ENCODE measurements at regions not wholly inside any gene's neighbourhood (a gene's known extent, or its start where the extent isn't known, plus 50 kb on each side); places are given as distances from the start of the nearest gene placed in this dataset.
"Not testable (repeated sequence)": the region's sequence is repeated elsewhere in the genome, so short reads cannot be mapped to it uniquely, and the experiment has no call there.

- DNase-seq (ENCODE audit: low read depth): no peak
These were observed 256.7 kb downstream of the C12orf75 start for GRCh38 chr12:105587237-105587636.

DNA sequence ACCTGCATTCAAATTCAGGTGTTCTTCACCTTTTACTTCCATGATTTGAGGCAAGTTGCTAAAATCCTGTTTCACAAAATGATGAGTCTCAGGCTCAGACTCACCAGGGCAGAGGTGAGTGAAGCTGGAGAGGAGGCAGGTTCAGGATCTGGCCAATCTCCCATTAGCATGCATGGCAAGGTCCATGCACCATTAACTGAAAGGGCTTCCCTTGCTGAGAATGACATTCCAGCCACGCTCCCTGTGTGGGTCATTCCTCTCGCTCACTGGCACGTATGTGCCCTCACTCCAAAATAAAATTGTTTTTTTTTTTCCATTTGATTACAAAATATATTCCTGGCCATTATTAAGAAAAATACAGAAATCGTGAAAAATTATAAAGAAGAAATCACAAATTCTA lies 257.6 kb downstream of the C12orf75 start:
- no peak for DNase-seq (ENCODE audit: low read depth)

DNA sequence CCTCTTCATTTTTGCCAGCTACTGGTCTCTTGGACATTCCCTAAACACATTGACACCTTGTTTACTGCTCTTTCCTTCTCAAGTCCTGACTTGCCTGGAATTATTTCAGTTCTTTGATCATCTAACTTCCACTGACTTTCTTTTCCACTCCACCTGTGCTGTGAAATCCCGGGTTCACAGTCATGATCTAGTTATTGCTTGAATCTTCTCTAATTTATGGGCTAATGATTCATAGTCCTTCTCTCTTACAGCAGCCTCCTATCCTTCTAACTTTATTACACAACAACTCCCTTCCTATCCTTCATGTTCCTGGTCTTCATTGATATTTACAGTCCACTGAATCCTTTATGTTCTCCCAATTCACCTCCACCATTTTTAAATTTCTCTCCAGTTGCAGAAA lies 260.1 kb downstream of the C12orf75 start:
- DNase-seq (ENCODE audit: low read depth): peak; percentile 42

- DNase-seq (ENCODE audit: low read depth): no peak
These were observed 264.9 kb downstream of the C12orf75 start for GRCh38 chr12:105595440-105595839.

GRCh38 chr12:105596731-105597130 lies 266.2 kb downstream of the C12orf75 start:
- DNase-seq (ENCODE audit: low read depth): no peak

GRCh38 chr12:105598031-105598430 lies 267.5 kb downstream of the C12orf75 start:
- DNase-seq (ENCODE audit: low read depth): no peak

DNA sequence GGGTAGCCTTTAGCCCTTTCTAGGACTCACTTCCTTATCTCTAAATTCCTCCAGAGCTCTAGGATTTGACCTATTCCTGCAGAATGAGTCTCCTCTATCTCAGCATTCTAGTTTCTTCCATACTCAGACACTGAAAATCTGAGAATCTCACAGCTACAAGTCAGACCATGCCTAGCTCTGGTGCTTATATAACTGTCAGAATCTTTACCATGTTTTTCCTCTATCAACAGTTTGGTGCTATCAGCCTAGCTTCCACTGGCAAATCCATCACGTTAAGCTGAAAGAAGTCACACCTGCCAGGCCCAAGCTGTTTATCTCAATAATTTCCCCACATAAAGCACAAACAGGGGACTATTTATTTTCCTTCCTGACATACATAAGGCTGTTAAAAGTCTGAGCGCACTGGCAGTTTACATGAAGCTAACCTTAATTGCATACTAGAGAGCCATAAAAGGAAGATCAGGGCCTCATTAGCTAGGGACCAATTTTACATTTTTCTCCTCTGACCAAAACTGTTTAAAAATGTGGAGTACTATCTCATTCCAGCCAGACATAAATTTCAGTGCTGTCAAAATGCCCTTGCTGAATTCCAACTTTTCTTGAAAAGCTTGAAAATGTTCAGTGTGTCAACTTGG lies 270.5 kb downstream of the C12orf75 start:
- DNase-seq (ENCODE audit: low read depth): peak; percentile 84

DNA sequence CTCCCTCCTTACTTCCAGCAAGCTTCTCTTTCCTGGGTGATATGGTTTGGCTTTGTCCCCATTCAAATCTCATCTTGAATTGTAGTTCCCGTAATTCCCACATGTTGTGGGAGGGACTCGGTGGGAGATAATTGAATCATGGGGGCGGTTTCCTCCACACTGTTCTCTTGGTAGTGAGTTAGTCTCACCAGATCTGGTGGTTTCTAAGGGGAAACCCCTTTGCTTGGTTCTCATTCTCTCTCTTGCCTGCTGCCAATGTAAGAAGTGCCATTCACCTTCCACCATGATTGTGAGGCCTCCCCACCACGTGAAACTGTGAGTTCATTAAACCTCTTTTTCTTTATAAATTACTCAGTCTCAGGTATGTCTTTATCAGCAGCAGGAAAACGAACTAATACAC lies 271.8 kb downstream of the C12orf75 start:
- DNase-seq (ENCODE audit: low read depth): not testable (repeated sequence)

DNA sequence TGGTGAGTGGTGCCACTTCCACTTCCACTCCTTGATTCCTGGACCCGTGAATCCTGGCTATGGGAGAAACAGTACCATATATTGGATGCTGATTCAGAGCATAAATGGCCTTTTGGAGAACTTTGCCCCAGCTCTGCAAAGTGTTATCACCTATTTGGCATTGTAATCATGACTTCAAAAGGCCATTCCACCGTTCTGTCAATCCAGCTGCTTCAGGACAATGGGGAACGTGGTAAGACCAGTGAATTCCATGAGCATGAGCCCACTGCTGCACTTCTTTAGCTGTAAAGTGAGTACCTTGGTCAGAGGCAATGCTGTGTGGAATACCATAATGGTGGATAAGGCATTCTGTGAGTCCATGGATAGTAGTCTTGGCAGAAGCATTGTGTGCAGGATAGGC lies 273.8 kb downstream of the C12orf75 start:
- DNase-seq (ENCODE audit: low read depth): not testable (repeated sequence)

GRCh38 chr12:105606613-105607012 lies 276.1 kb downstream of the C12orf75 start:
- DNase-seq (ENCODE audit: low read depth): not testable (repeated sequence)

GRCh38 chr12:105609001-105609400 lies 278.5 kb downstream of the C12orf75 start:
- not testable (repeated sequence) for DNase-seq (ENCODE audit: low read depth)

- no peak for DNase-seq (ENCODE audit: low read depth)
These were observed 280.0 kb downstream of the C12orf75 start for GRCh38 chr12:105610459-105610858.

DNA sequence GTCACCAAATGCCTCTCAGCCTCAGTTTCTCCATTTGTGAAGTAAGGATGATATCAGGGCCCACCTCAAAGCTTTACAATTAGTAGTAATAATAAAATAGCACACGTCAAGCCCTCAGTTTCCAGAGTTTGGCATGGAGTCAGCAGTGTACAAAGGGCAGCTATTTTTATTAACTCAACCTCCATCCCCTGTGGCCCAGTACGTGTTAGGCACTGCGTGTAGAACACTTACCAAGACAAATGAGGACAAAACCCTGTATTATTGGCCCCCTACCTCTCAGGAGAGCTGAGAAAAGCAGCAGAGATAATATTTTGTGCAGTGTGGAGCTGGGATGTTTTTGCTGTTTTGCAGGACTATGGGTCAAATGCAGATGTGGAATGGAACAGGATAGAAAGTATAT lies 280.8 kb downstream of the C12orf75 start:
- no peak for DNase-seq (ENCODE audit: low read depth)

- DNase-seq (ENCODE audit: low read depth): no peak
These were observed 282.8 kb downstream of the C12orf75 start for GRCh38 chr12:105613269-105613668.

DNA sequence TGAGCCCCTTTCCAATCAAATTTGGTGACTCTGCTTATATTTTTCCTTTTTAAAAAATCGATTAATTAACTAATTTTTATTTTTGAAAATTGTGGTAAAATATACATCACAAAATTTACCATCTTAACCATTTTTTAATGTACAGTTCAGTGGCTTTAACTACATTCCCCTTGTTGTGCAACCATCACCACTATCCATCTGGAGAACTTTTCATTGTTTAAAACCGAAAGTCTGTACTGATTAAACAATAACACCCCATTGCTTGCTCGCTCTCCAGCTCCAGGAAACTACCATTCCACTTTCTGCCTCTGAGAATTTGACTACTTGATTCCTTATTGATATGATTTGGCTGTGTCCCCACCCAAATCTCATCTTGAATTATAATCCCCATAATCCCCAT lies 283.4 kb downstream of the C12orf75 start:
- no peak for DNase-seq (ENCODE audit: low read depth)

DNA sequence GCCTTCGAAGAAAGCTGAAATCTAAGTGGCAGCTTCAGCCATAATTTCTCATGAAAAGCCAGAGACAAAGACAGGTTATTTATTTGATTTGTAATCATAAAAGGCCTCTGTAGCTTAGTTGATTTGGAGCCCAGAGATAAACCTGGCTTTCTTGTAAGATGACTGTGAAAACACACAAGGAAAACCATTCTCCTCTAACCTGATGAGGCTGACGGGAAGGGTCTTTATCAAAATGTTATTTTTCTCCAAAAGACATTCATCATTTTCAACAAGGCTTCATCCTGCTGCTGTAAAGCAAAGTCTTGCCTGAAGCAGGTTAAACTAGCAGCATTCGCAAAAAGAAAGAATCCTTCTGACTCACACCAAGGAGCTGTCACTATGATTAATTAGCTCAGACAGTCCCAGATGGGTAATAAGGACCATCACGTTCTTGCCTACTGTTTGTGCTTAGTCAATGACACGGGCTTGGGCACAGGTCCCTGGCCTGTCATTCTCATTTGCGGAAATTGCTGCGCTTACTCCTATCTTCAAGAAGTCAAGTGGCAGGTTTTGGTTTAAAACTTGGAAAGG lies 286.6 kb downstream of the C12orf75 start:
- DNase-seq (ENCODE audit: low read depth): peak; percentile 26

DNA sequence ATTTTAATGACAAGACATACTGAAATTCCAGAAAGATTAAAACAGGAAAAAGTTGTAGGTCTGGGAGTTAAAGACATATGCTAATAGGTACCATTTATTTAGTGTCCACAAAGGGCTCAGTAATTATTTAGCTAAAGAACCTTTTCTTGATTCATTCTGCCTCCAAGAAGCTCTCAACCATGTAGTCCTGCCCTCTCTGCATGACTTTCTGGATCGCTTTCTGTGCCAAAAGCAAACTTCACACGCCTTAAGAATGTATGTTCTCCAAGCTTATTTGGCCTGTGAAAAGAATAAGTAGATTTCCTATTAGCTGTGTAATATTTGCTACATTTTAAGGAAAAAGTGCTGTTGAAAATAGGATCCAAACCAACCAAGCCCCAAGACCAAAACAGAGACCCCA lies 291.7 kb downstream of the C12orf75 start:
- no peak for DNase-seq (ENCODE audit: low read depth)

- no peak for DNase-seq (ENCODE audit: low read depth)
These were observed 292.6 kb downstream of the C12orf75 start for GRCh38 chr12:105622846-105623736.

- DNase-seq (ENCODE audit: low read depth): no peak
These were observed 296.2 kb downstream of the C12orf75 start for GRCh38 chr12:105626653-105627052.

- no peak for DNase-seq (ENCODE audit: low read depth)
These were observed 307.0 kb downstream of the C12orf75 start for GRCh38 chr12:105637470-105637869.

GRCh38 chr12:105640761-105641160 lies 310.3 kb downstream of the C12orf75 start:
- DNase-seq (ENCODE audit: low read depth): peak; percentile 55

GRCh38 chr12:105641749-105642148 lies 311.3 kb downstream of the C12orf75 start:
- DNase-seq (ENCODE audit: low read depth): peak; percentile 58

DNA sequence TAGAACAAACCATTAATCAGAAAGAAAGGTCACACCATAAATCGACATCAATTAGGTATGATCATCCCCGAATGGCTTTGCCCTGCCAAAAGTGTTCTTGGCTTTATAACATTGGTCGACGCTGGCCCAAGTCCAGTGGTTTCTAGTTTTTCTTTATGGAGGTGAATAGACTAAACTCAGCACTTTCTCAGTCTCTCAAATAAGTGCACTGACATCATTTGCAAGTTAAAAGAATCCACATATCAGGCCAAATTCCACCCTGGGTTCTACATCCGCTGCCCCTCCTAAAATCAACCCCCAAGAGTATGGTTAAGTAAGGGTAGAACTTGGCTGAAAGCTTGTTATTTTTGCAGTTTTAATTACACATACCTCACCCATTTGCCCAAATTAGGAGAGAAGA lies 314.3 kb downstream of the C12orf75 start:
- peak; percentile 40 for DNase-seq (ENCODE audit: low read depth)
